ENCODE measurements at regions not wholly inside any gene's neighbourhood (a gene's known extent, or its start where the extent isn't known, plus 50 kb on each side); places are given as distances from the start of the nearest gene placed in this dataset.
"Not testable (repeated sequence)": the region's sequence is repeated elsewhere in the genome, so short reads cannot be mapped to it uniquely, and the experiment has no call there.

- DNase-seq (ENCODE audit: low read depth) = no peak
Observed at GRCh38 chr6:8914700-8915099, 479.4 kb upstream of the SLC35B3 start.

DNA sequence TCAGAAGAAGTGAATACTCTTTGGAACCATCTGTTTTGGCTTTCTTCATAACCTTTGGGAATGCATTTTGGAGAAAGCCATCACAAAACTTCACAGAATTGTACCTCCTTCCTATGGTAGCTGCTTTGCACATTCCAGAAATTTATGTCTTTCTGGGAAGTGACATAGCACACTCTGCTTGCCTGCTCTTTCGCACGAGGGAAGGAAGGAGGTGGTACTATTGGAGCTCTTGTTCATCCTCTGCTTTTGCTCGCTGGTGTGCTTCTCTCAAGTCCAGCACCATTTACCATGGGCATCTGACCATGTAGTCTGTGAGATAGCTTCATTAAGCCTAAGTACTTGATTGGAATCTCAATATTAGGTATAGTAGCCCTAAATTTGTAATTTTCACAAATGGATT lies 473.3 kb upstream of the SLC35B3 start:
- DNase-seq (ENCODE audit: low read depth) = no peak

DNA sequence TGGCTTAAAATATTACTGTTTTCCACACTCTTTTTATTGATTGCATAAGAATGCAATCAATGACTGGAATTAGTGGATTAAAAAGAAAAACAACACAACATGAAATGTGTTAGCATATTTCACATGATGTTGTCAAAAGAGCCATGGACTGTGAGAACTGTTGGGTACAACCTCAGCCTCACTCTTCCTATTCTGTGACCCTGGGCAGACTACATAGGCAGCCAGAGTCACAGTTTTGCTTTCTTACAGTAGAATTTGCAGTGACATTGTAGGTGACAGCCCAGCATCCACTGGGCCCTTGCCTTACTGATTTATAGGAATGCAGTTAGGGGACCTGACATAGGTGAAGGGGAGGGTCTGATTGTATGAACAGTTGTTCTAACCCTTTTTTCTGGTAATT lies 471.4 kb upstream of the SLC35B3 start:
- no peak for DNase-seq (ENCODE audit: low read depth)

DNA sequence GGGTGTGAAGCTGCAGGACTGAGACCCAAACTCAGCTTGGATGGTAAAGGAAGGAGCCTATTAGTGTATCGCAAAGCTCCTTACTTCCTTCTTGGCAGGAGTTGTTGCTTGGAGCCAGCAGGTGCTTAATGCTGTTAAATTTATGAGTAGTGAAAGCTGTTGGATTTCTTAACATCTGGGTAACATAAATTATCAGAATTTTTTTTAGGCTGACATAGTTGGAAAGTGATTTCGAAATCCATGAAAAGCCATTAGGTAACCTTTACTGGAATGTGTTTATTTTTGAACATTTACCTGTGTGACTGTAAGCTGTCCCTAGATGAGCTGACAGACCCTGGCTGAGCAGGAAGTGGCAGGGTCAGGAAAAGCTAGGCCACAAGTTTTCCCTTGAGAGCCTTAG lies 470.4 kb upstream of the SLC35B3 start:
- no peak for DNase-seq (ENCODE audit: low read depth)

GRCh38 chr6:8904754-8905153 lies 469.4 kb upstream of the SLC35B3 start:
- no peak for DNase-seq (ENCODE audit: low read depth)

GRCh38 chr6:8900056-8900455 lies 464.7 kb upstream of the SLC35B3 start:
- no peak for DNase-seq (ENCODE audit: low read depth)

DNA sequence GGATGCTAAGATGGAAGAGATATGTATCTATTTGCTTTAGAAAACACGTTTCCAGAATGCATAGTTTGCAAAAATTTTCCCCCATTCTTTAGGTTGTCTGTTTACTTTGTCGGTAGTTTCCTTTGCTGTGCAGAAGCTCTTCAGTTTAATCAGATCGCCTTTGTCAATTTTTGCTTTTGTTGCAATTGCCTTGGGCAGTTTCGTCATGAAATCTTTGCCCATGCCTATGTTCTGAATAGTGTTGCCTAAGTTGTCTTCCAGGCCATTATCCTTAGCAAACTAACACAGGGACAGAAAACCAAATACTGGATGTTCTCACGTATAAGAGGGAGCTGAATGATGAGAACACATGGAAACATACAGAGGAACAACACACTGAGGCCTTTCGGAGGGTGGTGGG lies 454.2 kb upstream of the SLC35B3 start:
- no peak for DNase-seq (ENCODE audit: low read depth)

GRCh38 chr6:8888468-8888867 lies 453.1 kb upstream of the SLC35B3 start:
- no peak for DNase-seq (ENCODE audit: low read depth)

- no peak for DNase-seq (ENCODE audit: low read depth)
Observed at GRCh38 chr6:8881663-8882062, 446.3 kb upstream of the SLC35B3 start.

GRCh38 chr6:8879334-8879733 lies 444.0 kb upstream of the SLC35B3 start:
- DNase-seq (ENCODE audit: low read depth) = no peak

DNA sequence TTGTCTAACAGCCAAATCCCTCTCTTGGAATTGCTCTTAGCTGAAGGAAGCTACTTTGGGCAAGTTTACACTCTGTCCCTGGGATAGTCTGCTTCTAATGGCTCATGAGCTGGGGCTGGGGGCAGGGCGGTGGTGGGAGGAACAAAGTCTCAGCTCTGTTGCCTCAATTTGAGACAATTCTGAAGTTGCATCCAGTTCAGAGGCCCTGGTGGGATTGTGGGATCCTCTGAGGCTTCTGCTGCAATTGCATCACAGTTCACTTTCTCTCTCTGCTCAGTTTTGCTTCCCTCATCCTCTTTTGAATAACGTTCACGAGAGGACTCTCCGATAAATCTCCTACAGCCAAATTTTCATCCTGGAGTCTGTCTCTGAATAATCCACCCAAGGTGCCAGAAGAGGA lies 440.6 kb upstream of the SLC35B3 start:
- DNase-seq (ENCODE audit: low read depth) = no peak

- no peak for DNase-seq (ENCODE audit: low read depth)
Observed at GRCh38 chr6:8872589-8872988, 437.2 kb upstream of the SLC35B3 start.

DNA sequence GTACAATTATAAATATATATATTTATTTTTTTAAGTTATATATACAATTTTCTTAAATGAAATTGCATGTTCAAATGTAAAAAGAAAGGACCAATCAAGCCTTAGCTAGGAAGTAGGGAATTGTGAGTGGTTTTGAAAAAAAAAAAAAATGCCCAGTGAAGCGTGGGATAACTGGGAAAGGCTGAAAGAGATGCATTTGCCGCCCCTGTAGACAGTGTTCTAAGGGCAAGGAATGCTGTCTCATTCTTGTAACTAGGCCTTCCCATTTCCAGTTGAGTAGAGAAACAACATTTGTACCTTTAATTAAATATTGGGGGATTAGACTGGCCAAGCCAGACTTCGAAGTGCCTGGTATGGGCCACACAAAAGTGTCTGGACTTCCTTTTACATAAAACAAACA lies 430.1 kb upstream of the SLC35B3 start:
- no peak for DNase-seq (ENCODE audit: low read depth)

- no peak for DNase-seq (ENCODE audit: low read depth)
Observed at GRCh38 chr6:8860671-8861070, 425.3 kb upstream of the SLC35B3 start.

- no peak for DNase-seq (ENCODE audit: low read depth)
Observed at GRCh38 chr6:8859501-8859900, 424.2 kb upstream of the SLC35B3 start.

DNA sequence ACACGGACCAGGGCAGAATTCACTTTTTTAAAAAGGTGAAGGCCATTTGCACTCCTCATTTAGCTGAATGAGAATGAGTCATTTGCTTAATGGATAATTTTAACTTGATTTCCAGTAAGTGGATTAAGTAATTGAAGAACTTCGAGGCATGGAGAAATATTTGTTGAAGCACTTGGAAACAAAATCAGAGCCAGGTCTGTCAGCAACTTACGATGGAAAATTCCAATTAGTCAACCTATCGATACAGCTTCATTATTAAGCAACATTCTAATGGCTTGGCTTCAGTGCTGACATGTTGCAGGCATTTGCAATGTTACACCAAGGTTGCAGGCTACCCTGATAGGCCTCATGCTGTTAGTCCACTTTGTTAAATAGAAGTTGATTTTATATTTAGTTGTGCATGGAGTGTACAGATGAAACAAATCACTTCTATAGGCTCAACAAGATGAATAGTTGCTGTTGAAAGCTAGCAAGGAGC lies 423.5 kb upstream of the SLC35B3 start:
- DNase-seq (ENCODE audit: low read depth) = no peak

- DNase-seq (ENCODE audit: low read depth) = no peak
Observed at GRCh38 chr6:8857160-8857559, 421.8 kb upstream of the SLC35B3 start.

- no peak for DNase-seq (ENCODE audit: low read depth)
Observed at GRCh38 chr6:8855411-8855810, 420.1 kb upstream of the SLC35B3 start.

DNA sequence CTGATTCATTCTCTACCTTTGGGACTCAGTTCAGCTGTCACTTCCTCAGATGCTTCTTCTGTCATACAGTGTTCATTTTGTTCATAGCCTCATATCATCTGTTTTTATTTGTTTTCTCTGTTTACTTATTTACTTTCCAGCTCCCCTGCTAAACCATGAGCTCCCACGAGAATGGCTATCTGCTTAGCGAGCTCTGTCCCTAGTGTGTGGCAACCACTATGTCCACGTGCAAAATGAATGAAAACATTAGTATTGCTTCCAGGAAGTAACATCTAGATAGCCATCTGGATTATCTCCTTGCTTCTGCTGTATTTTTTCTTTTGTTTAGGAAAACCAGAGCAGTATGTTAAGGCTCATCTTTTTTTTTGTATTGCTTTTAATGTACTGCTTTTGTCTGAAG lies 417.0 kb upstream of the SLC35B3 start:
- DNase-seq (ENCODE audit: low read depth) = no peak

GRCh38 chr6:8846680-8847079 lies 411.3 kb upstream of the SLC35B3 start:
- DNase-seq (ENCODE audit: low read depth) = not testable (repeated sequence)

DNA sequence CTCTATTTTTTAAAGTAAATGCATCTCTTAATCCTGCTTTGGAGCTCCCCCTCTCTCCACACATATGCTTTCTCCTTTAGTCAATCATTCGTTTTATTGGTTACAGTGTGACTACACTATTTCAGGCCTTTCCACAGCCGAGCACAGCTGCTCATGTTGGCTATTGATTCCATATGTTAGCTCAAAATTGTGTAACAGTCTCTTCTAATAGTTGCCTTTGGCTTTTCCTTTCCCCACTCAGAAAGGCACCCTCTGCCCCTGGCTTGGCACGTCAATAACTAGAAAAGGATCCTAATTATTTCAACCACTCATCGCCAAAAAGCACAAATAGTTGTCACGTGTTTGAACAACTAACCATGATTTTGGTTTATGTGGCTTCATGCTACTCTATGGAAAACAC lies 410.3 kb upstream of the SLC35B3 start:
- DNase-seq (ENCODE audit: low read depth) = no peak

- DNase-seq (ENCODE audit: low read depth) = no peak
Observed at GRCh38 chr6:8844968-8845367, 409.6 kb upstream of the SLC35B3 start.

DNA sequence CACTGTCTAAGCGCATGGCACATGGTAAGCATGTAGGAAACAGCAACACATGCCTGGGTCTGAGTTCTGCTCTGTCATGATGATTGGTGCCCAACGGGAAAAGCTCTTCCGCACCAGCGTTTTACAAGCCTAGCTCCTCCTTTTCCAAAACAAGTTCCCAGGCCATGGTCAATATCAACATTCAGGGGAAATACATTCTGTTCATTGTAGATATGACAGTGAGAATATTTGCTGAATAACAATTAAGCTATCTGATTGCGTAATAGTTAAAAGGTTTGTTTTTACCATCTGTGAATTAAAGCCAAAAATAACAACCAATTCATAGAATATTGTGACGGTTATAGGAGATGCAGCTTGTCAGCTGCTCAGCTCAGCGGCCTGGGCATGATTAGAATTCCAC lies 404.3 kb upstream of the SLC35B3 start:
- DNase-seq (ENCODE audit: low read depth) = no peak

- no peak for DNase-seq (ENCODE audit: low read depth)
Observed at GRCh38 chr6:8837343-8837742, 402.0 kb upstream of the SLC35B3 start.

DNA sequence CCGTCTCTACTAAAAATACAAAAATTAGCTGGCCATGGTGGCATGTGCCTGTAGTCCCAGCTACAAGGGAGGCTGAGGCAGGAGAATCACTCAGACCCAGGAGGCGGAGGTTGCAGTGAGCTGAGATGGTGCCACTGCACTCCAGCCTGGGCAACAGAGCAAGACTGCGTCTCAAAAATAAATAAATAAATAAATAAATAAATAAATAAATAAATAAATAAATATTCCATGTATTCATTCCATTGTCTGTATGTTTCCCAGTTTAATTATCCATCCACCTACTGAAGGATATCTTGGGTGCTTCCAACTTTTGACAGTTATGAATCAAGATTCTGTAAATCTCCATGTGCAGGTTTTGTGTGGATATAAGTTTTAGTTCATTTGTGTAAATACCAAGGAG lies 397.4 kb upstream of the SLC35B3 start:
- not testable (repeated sequence) for DNase-seq (ENCODE audit: low read depth)
